ENCODE measurements at regions not wholly inside any gene's neighbourhood (a gene's known extent, or its start where the extent isn't known, plus 50 kb on each side); places are given as distances from the start of the nearest gene placed in this dataset.

DNA sequence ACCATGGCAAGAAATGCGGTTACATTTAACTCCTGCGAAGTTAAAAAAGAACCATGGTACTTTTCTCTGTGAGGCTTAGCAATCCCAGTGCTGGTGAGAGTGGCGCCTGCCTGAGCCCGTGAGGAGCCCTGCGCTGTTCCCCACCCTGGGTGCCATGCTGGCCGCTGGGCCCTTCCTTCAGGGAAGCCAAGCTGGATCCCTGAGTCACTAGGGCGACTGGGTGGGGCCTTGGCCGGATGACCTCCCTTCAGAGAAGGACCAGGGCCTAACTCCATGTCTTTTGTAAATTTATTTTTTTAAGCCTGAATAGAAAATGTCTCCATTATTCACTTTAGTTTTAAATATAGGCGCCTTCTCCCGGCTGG lies 209.1 kb downstream of the ERMARD start:
- TF ChIP-seq YY1 (IDR thresholded peaks at IDR 0.05; ENCODE audit: insufficient read depth, insufficient read length): no peak
- no peak for TF ChIP-seq ZNF274 (IDR thresholded peaks at IDR 0.05; ENCODE audit: low read depth, low read length)
- TF ChIP-seq SUZ12 (IDR thresholded peaks at IDR 0.05; ENCODE audit: extremely low read depth, insufficient read depth, insufficient read length): no peak

All from NT2/D1 (cell line).